Activated T-cell treated with anti-CD3 and anti-CD28 coated beads, Interleukin-2, amount 50 U/mL, for 4 hours (primary cell): ENCODE measurements at regions not wholly inside any gene's neighbourhood (a gene's known extent, or its start where the extent isn't known, plus 50 kb on each side); places are given as distances from the start of the nearest gene placed in this dataset.
A peak's percentile ranks its signal among the peaks of the same experiment; 100 is the strongest.
"Not testable (repeated sequence)": the region's sequence is repeated elsewhere in the genome, so short reads cannot be mapped to it uniquely, and the experiment has no call there.

Experiments
- ATAC-seq, 2 donors: fragments of 200-7000 bp; cut with Tn5 transposase; one replicate each; pipeline ENCODE4 v1.10.0; 2021
- DNase-seq: peaks from one replicate; pipeline ENCODE4 v3.0.0-alpha.2; 2020
- H3K27me3 Mint-ChIP-seq: one replicate; pipeline ENCODE4 v1.8.0; 2021; ENCODE audit warnings: low read depth, mixed read lengths
- H3K36me3 Mint-ChIP-seq: one replicate; pipeline ENCODE4 v1.8.0; 2022; ENCODE audit warnings: mixed read lengths; ENCODE audit not compliant: insufficient read depth
- H3K4me1 Mint-ChIP-seq: one replicate; pipeline ENCODE4 v1.8.0; 2021; ENCODE audit warnings: low read depth, mixed read lengths
- H3K4me3 Mint-ChIP-seq: one replicate; pipeline ENCODE4 v1.8.0; 2021; ENCODE audit warnings: mild to moderate bottlenecking, moderate library complexity, mixed read lengths
- H3K9me3 Mint-ChIP-seq: one replicate; pipeline ENCODE4 v1.8.0; 2021; ENCODE audit warnings: mixed read lengths

GRCh38 chr14:22184157-22184829, 404.7 kb downstream of the DAD1 start:
- H3K4me3 Mint-ChIP-seq, result no peak overlapping the region
- no peak for ATAC-seq
- no peaks in the 10 kb centered on the region for H3K27me3 Mint-ChIP-seq
- H3K4me1 Mint-ChIP-seq, result no peaks in the 10 kb centered on the region
- H3K9me3 Mint-ChIP-seq, result no peaks in the 10 kb centered on the region
- DNase-seq, result no peak
- no peaks in the 10 kb centered on the region for H3K36me3 Mint-ChIP-seq

DNA sequence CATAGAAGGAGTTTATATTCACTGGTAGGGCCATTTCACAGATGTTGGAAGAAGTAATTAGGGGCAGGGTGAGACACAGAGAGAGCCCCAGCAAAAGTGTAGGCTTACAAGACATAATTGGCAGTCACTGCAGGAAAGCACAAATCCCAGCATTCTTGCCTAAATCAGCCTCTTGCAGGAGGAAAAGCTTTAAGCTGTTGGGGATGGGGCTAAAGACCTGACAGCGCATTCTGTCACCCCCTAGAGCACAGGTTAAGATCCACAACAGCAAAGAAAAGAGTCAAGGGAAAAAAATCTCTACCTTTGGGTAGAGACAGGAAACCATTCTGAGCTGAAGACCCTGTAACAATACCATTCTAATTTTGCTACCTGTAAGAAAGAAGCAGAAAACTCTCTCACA, 409.0 kb downstream of the DAD1 start:
- Mint-ChIP-seq H3K4me3 (no peak overlapping the region), H3K4me1 (peaks cover 13% of the 10 kb centered on the region), H3K27me3 (no peaks in the 10 kb centered on the region), H3K9me3 (no peaks in the 10 kb centered on the region), H3K36me3 (no peaks in the 10 kb centered on the region)
- no peak for ATAC-seq
- no peak for DNase-seq

DNA sequence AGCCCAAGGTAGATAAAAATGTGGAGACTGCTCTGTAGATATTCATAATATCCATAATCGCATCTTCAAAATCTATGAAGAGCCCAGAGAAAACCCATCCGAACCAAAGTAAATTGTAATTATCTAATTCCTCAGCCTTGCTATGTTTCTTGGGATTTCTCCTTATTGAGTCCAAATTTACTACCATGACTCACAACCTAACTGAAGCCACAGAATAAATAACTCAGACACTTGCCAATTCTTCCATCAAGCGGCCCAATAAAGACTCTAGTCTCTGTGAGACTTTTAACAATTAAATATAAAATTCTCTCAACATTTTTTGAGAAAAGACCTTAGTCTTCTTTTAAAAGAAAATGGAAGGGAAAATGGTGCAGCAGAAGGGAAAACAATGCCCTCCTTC, 409.8 kb downstream of the DAD1 start:
- H3K9me3 Mint-ChIP-seq, result no peaks in the 10 kb centered on the region
- no peaks in the 10 kb centered on the region for H3K36me3 Mint-ChIP-seq
- no peak overlapping the region for H3K4me3 Mint-ChIP-seq
- no peaks in the 10 kb centered on the region for H3K27me3 Mint-ChIP-seq
- ATAC-seq (no peak), DNase-seq (no peak)
- peaks cover 13% of the 10 kb centered on the region for H3K4me1 Mint-ChIP-seq

GRCh38 chr14:22178333-22178839, 410.6 kb downstream of the DAD1 start:
- no peaks in the 10 kb centered on the region for H3K36me3 Mint-ChIP-seq
- H3K9me3 Mint-ChIP-seq, result no peaks in the 10 kb centered on the region
- no peak for ATAC-seq

DNA sequence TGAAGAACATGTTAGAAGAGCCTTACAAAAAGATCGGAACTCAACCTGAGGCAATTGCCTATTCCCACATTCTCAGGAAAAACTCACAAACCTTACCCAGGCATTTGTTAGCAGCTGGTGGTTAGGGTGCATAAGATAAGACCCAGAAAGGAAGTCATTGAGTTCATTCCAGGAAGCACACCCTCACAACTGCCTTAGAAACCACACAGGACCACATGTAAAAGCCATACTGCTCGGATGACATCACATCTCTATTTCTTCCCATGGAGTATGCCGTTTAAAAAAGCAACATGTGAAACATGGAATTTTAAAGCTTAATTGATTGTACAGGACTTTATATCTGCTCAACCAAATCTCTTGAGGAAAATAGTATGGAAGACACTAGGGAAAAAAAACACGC, 411.2 kb downstream of the DAD1 start:
- H3K4me3 Mint-ChIP-seq, result no peak overlapping the region
- DNase-seq (no peak), ATAC-seq (no peak)
- H3K27me3 Mint-ChIP-seq, result no peaks in the 10 kb centered on the region
- no peaks in the 10 kb centered on the region for H3K36me3 Mint-ChIP-seq
- peaks cover 13% of the 10 kb centered on the region for H3K4me1 Mint-ChIP-seq
- H3K9me3 Mint-ChIP-seq, result no peaks in the 10 kb centered on the region

More at GRCh38 chr14:22178333-22178839, 410.6 kb downstream of the DAD1 start:
- no peaks in the 10 kb centered on the region for H3K27me3 Mint-ChIP-seq
- DNase-seq, result no peak
- H3K4me1 Mint-ChIP-seq, result peaks cover 13% of the 10 kb centered on the region
- H3K4me3 Mint-ChIP-seq, result no peak overlapping the region

- Mint-ChIP-seq H3K4me1 (peaks cover 13% of the 10 kb centered on the region), H3K27me3 (no peaks in the 10 kb centered on the region), H3K9me3 (no peaks in the 10 kb centered on the region), H3K36me3 (no peaks in the 10 kb centered on the region), H3K4me3 (no peak overlapping the region)
- ATAC-seq (peak; percentile 41 to 46), DNase-seq (no peak)
Measured at GRCh38 chr14:22176957-22177356, 412.1 kb downstream of the DAD1 start.

GRCh38 chr14:22175278-22175558, 413.8 kb downstream of the DAD1 start:
- H3K9me3 Mint-ChIP-seq, H3K27me3 Mint-ChIP-seq, H3K36me3 Mint-ChIP-seq, ATAC-seq, DNase-seq, H3K4me3 Mint-ChIP-seq: not testable (repeated sequence)
- peaks cover 13% of the 10 kb centered on the region for H3K4me1 Mint-ChIP-seq

DNA sequence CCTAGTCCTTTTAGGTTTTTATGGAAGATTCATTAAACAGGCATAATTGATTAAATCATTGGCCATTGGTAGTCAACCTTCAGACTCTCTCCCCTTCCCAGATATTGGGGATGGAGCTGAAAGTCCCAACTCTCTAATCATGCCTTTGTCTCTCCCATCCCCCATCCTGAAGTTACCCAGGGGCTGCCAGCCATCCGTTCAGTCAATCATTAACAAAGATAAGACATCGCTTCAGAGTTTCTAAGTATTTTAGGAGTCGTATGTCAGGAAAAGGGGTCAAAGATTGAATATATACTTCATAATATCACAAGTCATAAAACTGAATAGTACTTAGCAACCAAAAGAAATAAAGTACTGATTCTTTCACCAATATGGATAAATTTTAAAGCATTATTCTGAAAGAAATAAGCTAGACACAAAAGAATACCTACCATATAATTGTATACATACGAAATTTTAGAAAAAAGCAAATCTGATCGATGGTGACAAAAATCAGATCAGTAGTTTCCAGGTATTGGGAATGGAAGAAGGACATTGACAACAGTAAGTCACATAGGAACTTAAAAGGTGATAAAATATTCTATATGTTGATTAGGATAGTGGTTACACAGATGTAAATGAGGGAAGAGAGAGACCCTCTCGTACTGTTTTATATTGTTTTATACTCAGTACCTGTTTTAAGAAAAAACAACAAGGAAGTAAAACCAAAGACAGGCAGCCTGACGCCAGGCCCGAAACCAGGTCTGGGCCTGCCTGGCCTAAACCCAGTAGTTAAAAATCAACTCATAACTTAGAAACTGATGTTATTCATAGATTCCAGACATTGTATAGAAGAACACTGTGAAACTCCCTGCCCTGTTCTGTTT, 414.4 kb downstream of the DAD1 start:
- Mint-ChIP-seq H3K9me3 (no peaks in the 10 kb centered on the region), H3K4me3 (no peak overlapping the region), H3K27me3 (no peaks in the 10 kb centered on the region), H3K4me1 (peaks cover 13% of the 10 kb centered on the region), H3K36me3 (no peaks in the 10 kb centered on the region)
- ATAC-seq (no peak), DNase-seq (no peak)

DNA sequence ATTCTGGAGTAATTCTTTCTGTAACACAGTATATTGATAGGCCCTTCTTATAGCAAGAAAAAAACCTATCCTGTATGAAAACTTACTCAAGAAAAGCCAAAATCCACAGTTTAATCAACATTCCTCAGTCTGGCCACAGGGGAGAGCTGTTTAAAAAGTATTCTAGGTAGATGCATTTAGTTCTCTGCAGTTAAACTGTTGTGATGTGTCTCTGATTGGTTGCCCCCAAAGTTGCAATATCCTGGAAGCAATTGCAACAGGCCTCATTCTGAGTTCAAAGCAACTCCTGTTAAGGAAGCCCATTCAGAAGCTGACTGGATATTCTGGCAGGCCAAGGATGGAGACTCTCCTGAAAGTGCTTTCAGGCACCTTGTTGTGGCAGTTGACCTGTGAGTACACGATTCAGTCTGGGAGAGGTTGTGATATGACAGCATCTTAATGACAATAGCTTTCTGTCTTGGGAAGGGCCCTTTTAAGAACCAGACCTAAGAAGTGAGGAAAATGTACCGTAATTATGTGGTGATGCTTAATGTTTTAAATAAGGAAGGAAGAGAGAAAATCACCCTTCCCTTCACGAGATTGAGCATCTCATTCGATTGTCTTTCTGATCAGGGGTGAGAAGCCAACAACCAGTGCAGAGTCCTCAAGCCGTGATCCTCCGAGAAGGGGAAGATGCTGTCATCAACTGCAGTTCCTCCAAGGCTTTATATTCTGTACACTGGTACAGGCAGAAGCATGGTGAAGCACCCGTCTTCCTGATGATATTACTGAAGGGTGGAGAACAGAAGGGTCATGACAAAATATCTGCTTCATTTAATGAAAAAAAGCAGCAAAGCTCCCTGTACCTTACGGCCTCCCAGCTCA, 420.7 kb downstream of the DAD1 start:
- Mint-ChIP-seq H3K9me3 (no peaks in the 10 kb centered on the region), H3K4me1 (no peaks in the 10 kb centered on the region), H3K4me3 (peak overlapping the region; percentile 69), H3K36me3 (no peaks in the 10 kb centered on the region), H3K27me3 (no peaks in the 10 kb centered on the region)
- no peak for DNase-seq
- ATAC-seq, result peak; percentile 38 to 53

- H3K36me3 Mint-ChIP-seq, result no peaks in the 10 kb centered on the region
- ATAC-seq (no peak), DNase-seq (no peak)
- no peak overlapping the region for H3K4me3 Mint-ChIP-seq
- no peaks in the 10 kb centered on the region for H3K27me3 Mint-ChIP-seq
- peaks cover 8% of the 10 kb centered on the region for H3K4me1 Mint-ChIP-seq
- H3K9me3 Mint-ChIP-seq, result no peaks in the 10 kb centered on the region
Measured at GRCh38 chr14:22164616-22165015, 424.4 kb downstream of the DAD1 start.

DNA sequence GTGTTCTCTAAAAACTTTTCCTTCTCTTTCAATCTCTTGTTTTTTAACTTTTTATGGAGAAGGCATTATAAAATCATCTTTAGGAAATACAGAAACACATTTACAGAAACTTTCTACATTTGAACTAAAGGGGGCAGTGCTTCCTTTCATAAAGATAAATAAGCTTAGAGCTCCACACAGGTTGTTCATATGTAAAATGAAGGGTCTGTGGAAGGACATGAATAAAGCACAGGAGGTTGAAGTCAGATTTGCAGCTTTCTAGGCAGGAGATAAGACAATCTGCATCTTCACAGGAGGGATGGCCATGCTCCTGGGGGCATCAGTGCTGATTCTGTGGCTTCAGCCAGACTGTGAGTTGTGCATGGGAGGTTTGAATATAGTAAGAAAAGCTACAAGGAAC, 426.0 kb downstream of the DAD1 start:
- DNase-seq (no peak), ATAC-seq (no peak)
- Mint-ChIP-seq H3K9me3 (no peaks in the 10 kb centered on the region), H3K4me1 (peaks cover 16% of the 10 kb centered on the region), H3K4me3 (peak overlapping the region; percentile 75), H3K27me3 (no peaks in the 10 kb centered on the region), H3K36me3 (no peaks in the 10 kb centered on the region)

DNA sequence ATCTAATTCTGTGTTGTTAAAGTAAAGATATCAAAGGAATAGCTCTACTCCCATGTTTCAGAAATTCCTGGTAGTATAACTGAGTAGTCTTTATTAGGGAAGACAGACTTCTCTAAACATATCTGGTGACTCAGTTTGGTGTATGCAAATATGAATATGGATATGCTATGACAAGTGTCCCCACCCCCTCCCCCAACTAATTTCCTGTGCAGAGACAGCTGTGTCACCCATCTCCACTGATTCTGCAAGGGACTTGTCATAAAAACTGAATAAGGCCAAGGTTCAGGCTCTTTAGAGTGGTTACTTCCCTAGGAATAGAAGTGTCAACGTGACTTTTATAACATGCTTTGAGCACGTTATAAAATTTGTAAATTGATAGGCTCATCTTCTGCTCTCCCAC, 429.1 kb downstream of the DAD1 start:
- DNase-seq, result no peak
- ATAC-seq, result peak in 1 of 2 donors; percentile 43
- Mint-ChIP-seq H3K4me3 (no peak overlapping the region), H3K9me3 (no peaks in the 10 kb centered on the region), H3K36me3 (no peaks in the 10 kb centered on the region), H3K4me1 (peaks cover 16% of the 10 kb centered on the region), H3K27me3 (no peaks in the 10 kb centered on the region)

DNA sequence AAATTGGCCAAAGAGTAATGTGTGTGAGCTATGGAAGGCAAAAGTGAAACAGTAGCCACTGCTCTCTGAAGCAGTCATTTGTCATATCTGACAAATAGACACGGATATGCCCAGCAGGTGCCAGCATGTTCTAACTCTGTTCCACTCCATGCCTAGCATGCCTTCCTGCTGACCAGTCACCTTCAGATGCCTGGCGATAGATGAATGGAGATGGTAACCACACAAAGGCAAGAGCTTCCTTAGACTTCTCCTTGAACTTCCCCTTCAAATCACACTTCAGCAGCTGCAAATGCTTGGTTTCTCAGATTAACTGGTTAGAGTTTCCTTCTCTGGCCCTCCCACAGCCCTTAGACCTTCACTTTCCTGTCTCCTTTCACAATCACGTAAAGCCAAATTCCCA, 429.9 kb downstream of the DAD1 start:
- Mint-ChIP-seq H3K4me3 (no peak overlapping the region), H3K27me3 (no peaks in the 10 kb centered on the region), H3K9me3 (no peaks in the 10 kb centered on the region), H3K4me1 (peaks cover 16% of the 10 kb centered on the region), H3K36me3 (no peaks in the 10 kb centered on the region)
- ATAC-seq (no peak), DNase-seq (no peak)

DNA sequence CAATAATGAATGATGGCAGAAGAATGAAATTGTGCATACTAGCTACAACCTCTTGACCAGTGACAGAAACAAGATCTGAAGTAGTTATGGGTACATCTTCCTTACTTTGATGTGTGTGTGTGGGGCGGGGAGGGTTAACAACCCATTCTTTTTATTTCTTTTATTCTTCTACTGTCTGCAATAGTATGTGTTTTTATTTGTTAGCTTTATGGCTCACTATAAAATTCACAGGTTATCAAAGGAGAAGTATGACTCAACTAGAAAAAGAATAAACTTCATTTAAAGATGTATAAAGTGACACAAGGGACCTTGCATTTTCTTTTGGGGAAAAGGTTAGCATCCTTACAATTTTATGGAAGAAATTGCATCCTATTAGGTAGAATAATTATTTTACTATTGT, 430.5 kb downstream of the DAD1 start:
- H3K4me1 Mint-ChIP-seq, result peaks cover 16% of the 10 kb centered on the region
- ATAC-seq (no peak), DNase-seq (no peak)
- H3K9me3 Mint-ChIP-seq, result no peaks in the 10 kb centered on the region
- no peak overlapping the region for H3K4me3 Mint-ChIP-seq
- no peaks in the 10 kb centered on the region for H3K27me3 Mint-ChIP-seq
- no peaks in the 10 kb centered on the region for H3K36me3 Mint-ChIP-seq
